ENCODE measurements at regions not wholly inside any gene's neighbourhood (a gene's known extent, or its start where the extent isn't known, plus 50 kb on each side); places are given as distances from the start of the nearest gene placed in this dataset.

GRCh38 chr20:61055180-61056010, 196.7 kb upstream of the CDH4 start:
- H3K36me3 ChIP-seq (ENCODE audit: control insufficient read depth, insufficient read depth, low read length), result no peaks in the 10 kb centered on the region
- in situ Hi-C loops (cut with HindIII; ENCODE audit: low pct_unique_long_range_greater_than_20kb, low sequenced_read_pairs) (no loop called here), intact Hi-C loops (cut with micrococcal nuclease; ENCODE audit: unreplicated experiment) (no loop called here)
- no peaks in the 10 kb centered on the region for H3K4me1 ChIP-seq (ENCODE audit: control insufficient read depth, insufficient read depth, low read length)
- no peak overlapping the region for H3K4me3 ChIP-seq (ENCODE audit: low read depth in 2 of 2, low read length in 2 of 2)
- no TSS peak for BruUV-seq (replicated peaks)
- DNase-seq (ENCODE audit: low read depth, low spot score), result no peak
- H3K27me3 ChIP-seq (ENCODE audit: control insufficient read depth, insufficient read depth, low read length), result no peaks in the 10 kb centered on the region; the same call in 1 of the 2 replicates
- ChIA-PET POLR2A (no interaction called here), CTCF (no interaction called here)
- no peaks in the 10 kb centered on the region for H3K9me3 ChIP-seq (ENCODE audit: control insufficient read depth, insufficient read depth, low read depth, low read length)
- no peak overlapping the region for H3K27ac ChIP-seq (ENCODE audit: low read length)
- no peak for ATAC-seq
- no peak for TF ChIP-seq POLR2AphosphoS5 (IDR thresholded peaks at IDR 0.05; ENCODE audit: low read depth, low read length)
- TF ChIP-seq CTCF (IDR thresholded peaks at IDR 0.05), result no peak
- TF ChIP-seq SIN3A (IDR thresholded peaks at IDR 0.05; ENCODE audit: borderline replicate concordance, insufficient read depth, low read depth, low read length), result no peak
- TF ChIP-seq REST (IDR thresholded peaks at IDR 0.05; ENCODE audit: insufficient read depth in 1 of 2, low read depth in 2 of 2, low read length in 1 of 2), result no peak
- TF ChIP-seq TCF7L2 (IDR thresholded peaks at IDR 0.05; ENCODE audit: low read depth, low read length), result no peak

GRCh38 chr20:61056116-61056515, 195.9 kb upstream of the CDH4 start:
- ATAC-seq (no peak), DNase-seq (ENCODE audit: low read depth, low spot score) (no peak)
- intact Hi-C loops (cut with micrococcal nuclease; ENCODE audit: unreplicated experiment), result no loop called here
- Histone ChIP-seq H3K27ac (ENCODE audit: low read length) (no peak overlapping the region), H3K36me3 (ENCODE audit: control insufficient read depth, insufficient read depth, low read length) (no peaks in the 10 kb centered on the region), H3K4me1 (ENCODE audit: control insufficient read depth, insufficient read depth, low read length) (no peaks in the 10 kb centered on the region), H3K27me3 (ENCODE audit: control insufficient read depth, insufficient read depth, low read length) (no peaks in the 10 kb centered on the region; the same call in 1 of the 2 replicates), H3K9me3 (ENCODE audit: control insufficient read depth, insufficient read depth, low read depth, low read length) (no peaks in the 10 kb centered on the region), H3K4me3 (ENCODE audit: low read depth in 2 of 2, low read length in 2 of 2) (no peak overlapping the region)
- POLR2A ChIA-PET, result no interaction called here
- BruUV-seq (replicated peaks), result no TSS peak
- in situ Hi-C loops (cut with HindIII; ENCODE audit: low pct_unique_long_range_greater_than_20kb, low sequenced_read_pairs), result no loop called here
- CTCF ChIA-PET, result no interaction called here
- no peak for TF ChIP-seq REST (IDR thresholded peaks at IDR 0.05; ENCODE audit: insufficient read depth in 1 of 2, low read depth in 2 of 2, low read length in 1 of 2)
- no peak for TF ChIP-seq POLR2AphosphoS5 (IDR thresholded peaks at IDR 0.05; ENCODE audit: low read depth, low read length)
- TF ChIP-seq SIN3A (IDR thresholded peaks at IDR 0.05; ENCODE audit: borderline replicate concordance, insufficient read depth, low read depth, low read length), result no peak
- TF ChIP-seq CTCF (IDR thresholded peaks at IDR 0.05), result no peak
- TF ChIP-seq TCF7L2 (IDR thresholded peaks at IDR 0.05; ENCODE audit: low read depth, low read length), result no peak

All from Panc1 (cell line).